ENCODE measurements at regions not wholly inside any gene's neighbourhood (a gene's known extent, or its start where the extent isn't known, plus 50 kb on each side); places are given as distances from the start of the nearest gene placed in this dataset.
"Not testable (repeated sequence)": the region's sequence is repeated elsewhere in the genome, so short reads cannot be mapped to it uniquely, and the experiment has no call there.

DNA sequence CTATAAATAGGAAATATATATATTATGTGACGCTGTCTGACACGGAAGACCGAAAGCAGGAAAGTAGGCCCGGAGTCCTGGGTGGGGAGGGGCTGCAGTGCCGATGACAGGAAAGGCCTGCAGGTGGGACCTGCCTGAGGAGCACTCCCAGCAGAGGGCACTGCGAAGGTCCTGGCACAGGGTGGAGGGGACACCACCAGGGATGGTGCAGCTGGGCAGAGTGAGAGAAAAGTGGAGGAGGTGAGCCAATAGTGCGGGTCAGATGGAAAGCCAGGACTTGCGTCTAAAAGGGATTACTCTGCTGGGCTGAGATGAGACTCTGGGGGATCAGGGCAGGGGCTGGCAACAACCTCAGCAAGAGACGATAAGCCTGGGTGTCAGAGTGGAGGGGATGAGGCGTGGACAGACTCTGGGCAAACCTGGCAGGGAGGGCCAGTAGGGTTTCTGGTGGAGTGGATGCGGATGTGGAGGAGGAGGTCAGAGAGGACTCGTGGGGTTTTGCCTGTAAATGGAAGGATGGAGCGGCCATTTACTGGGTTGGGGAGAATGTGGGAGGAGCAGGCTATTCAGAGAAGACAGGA lies 118.2 kb upstream of the ZNF746 start:
- H3K4me3 ChIP-seq (ENCODE audit: low read length) = no peak overlapping the region
- no peaks in the 10 kb centered on the region for H3K4me1 ChIP-seq (ENCODE audit: control insufficient read depth, insufficient read depth, low read length)
- no peaks in the 10 kb centered on the region for H3K27me3 ChIP-seq (ENCODE audit: control insufficient read depth, insufficient read depth, low read length)
- H3K9ac ChIP-seq (ENCODE audit: low read depth, low read length) = no peak overlapping the region
- H3K4me2 ChIP-seq (ENCODE audit: low read length) = no peak overlapping the region
- no peaks in the 10 kb centered on the region for H3K9me3 ChIP-seq (replicated peaks; ENCODE audit: low read length)
- H3K36me3 ChIP-seq (ENCODE audit: insufficient read depth, low read length) = peaks cover 85% of the 10 kb centered on the region

GRCh38 chr7:149610441-149611011 lies 112.9 kb upstream of the ZNF746 start:
- peaks cover 74% of the 10 kb centered on the region for H3K36me3 ChIP-seq (ENCODE audit: insufficient read depth, low read length)
- no peaks in the 10 kb centered on the region for H3K9me3 ChIP-seq (replicated peaks; ENCODE audit: low read length)
- no peak overlapping the region for H3K4me3 ChIP-seq (ENCODE audit: low read length)
- no peak overlapping the region for H3K4me2 ChIP-seq (ENCODE audit: low read length)
- H3K27me3 ChIP-seq (ENCODE audit: control insufficient read depth, insufficient read depth, low read length) = no peaks in the 10 kb centered on the region
- H3K9ac ChIP-seq (ENCODE audit: low read depth, low read length) = no peak overlapping the region
- H3K4me1 ChIP-seq (ENCODE audit: control insufficient read depth, insufficient read depth, low read length) = no peaks in the 10 kb centered on the region

GRCh38 chr7:149608168-149608567 lies 110.6 kb upstream of the ZNF746 start:
- Histone ChIP-seq H3K36me3 (ENCODE audit: insufficient read depth, low read length) (peaks cover 65% of the 10 kb centered on the region), H3K27me3 (ENCODE audit: control insufficient read depth, insufficient read depth, low read length) (no peaks in the 10 kb centered on the region), H3K4me1 (ENCODE audit: control insufficient read depth, insufficient read depth, low read length) (no peaks in the 10 kb centered on the region), H3K4me3 (ENCODE audit: low read length) (no peak overlapping the region), H3K9ac (ENCODE audit: low read depth, low read length) (no peak overlapping the region), H3K4me2 (ENCODE audit: low read length) (no peak overlapping the region), H3K9me3 (replicated peaks; ENCODE audit: low read length) (no peaks in the 10 kb centered on the region)

DNA sequence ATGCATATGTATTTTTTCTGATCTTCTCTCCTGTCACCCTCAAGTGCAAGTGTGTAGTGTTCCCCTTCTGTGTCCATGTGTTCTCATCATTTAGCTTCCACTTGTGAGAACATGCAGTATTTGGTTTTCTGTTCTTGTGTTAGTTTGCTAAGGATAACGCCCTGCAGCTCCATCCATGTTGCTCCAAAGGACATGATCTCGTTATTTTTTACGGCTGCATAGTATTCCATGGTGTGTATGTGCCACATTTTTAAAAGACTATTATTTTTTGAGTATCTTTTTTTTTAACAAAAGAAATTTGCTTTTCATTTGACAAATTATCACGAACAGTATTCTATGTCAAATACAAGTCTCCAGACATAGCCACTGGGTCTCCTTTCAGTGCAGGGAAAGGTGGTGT lies 110.1 kb upstream of the ZNF746 start:
- peaks cover 64% of the 10 kb centered on the region for H3K36me3 ChIP-seq (ENCODE audit: insufficient read depth, low read length)
- H3K4me1 ChIP-seq (ENCODE audit: control insufficient read depth, insufficient read depth, low read length) = no peaks in the 10 kb centered on the region
- H3K9ac ChIP-seq (ENCODE audit: low read depth, low read length) = no peak overlapping the region

DNA sequence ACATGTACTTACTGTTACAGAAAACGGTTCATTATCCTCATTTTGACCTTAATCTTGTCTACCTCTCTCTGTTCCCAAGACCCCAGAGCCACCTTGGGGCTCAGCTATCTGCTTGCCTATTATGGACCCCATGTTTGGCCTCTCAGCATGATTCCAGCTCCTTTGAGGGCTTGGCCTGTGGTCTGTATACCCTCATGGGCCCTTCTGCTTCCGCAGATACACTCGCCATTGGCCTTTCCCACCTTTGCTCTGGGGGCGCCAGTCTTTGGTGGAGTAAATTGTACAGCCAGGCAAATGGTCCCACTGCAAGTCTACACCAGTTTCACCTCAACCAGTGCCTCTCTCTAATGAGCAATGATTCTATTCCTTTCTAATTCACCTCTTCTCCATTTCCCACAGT lies 109.2 kb upstream of the ZNF746 start:
- H3K4me2 ChIP-seq (ENCODE audit: low read length) = no peak overlapping the region
- H3K4me3 ChIP-seq (ENCODE audit: low read length) = no peak overlapping the region
- no peak overlapping the region for H3K9ac ChIP-seq (ENCODE audit: low read depth, low read length)
- H3K4me1 ChIP-seq (ENCODE audit: control insufficient read depth, insufficient read depth, low read length) = no peaks in the 10 kb centered on the region
- H3K27me3 ChIP-seq (ENCODE audit: control insufficient read depth, insufficient read depth, low read length) = no peaks in the 10 kb centered on the region
- H3K9me3 ChIP-seq (replicated peaks; ENCODE audit: low read length) = no peaks in the 10 kb centered on the region
- H3K36me3 ChIP-seq (ENCODE audit: insufficient read depth, low read length) = peaks cover 60% of the 10 kb centered on the region

More for the DNA sequence above, 110.1 kb upstream of the ZNF746 start:
- no peak overlapping the region for H3K4me2 ChIP-seq (ENCODE audit: low read length)
- no peaks in the 10 kb centered on the region for H3K27me3 ChIP-seq (ENCODE audit: control insufficient read depth, insufficient read depth, low read length)
- H3K9me3 ChIP-seq (replicated peaks; ENCODE audit: low read length) = no peaks in the 10 kb centered on the region
- H3K4me3 ChIP-seq (ENCODE audit: low read length) = no peak overlapping the region

GRCh38 chr7:149605696-149606095 lies 108.1 kb upstream of the ZNF746 start:
- Histone ChIP-seq H3K4me1 (ENCODE audit: control insufficient read depth, insufficient read depth, low read length) (no peaks in the 10 kb centered on the region), H3K4me2 (ENCODE audit: low read length) (no peak overlapping the region), H3K27me3 (ENCODE audit: control insufficient read depth, insufficient read depth, low read length) (no peaks in the 10 kb centered on the region), H3K9ac (ENCODE audit: low read depth, low read length) (no peak overlapping the region), H3K9me3 (replicated peaks; ENCODE audit: low read length) (no peaks in the 10 kb centered on the region), H3K36me3 (ENCODE audit: insufficient read depth, low read length) (peaks cover 53% of the 10 kb centered on the region), H3K4me3 (ENCODE audit: low read length) (no peak overlapping the region)

DNA sequence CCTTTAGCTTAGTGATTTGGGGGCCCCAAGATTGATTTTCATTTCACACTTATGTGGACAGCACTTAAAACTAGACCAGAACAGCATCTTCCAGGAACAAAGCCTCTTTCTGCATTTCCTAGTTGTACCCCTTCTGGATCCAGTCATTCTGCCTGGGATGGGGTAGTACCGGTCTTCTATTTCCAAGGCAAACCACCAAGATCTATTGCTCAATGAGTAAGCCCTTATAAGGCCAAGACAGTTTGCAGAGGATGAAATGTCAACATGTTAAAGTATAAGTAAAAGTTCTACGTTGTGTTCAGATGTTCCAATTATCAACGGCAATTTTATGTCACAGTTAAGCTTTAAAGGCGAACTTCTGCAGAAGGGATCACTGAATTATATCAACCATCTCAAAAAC lies 106.9 kb upstream of the ZNF746 start:
- H3K36me3 ChIP-seq (ENCODE audit: insufficient read depth, low read length) = peaks cover 44% of the 10 kb centered on the region
- H3K27me3 ChIP-seq (ENCODE audit: control insufficient read depth, insufficient read depth, low read length) = no peaks in the 10 kb centered on the region
- no peak overlapping the region for H3K4me3 ChIP-seq (ENCODE audit: low read length)
- no peak overlapping the region for H3K9ac ChIP-seq (ENCODE audit: low read depth, low read length)
- no peaks in the 10 kb centered on the region for H3K4me1 ChIP-seq (ENCODE audit: control insufficient read depth, insufficient read depth, low read length)
- H3K9me3 ChIP-seq (replicated peaks; ENCODE audit: low read length) = no peaks in the 10 kb centered on the region
- H3K4me2 ChIP-seq (ENCODE audit: low read length) = no peak overlapping the region

DNA sequence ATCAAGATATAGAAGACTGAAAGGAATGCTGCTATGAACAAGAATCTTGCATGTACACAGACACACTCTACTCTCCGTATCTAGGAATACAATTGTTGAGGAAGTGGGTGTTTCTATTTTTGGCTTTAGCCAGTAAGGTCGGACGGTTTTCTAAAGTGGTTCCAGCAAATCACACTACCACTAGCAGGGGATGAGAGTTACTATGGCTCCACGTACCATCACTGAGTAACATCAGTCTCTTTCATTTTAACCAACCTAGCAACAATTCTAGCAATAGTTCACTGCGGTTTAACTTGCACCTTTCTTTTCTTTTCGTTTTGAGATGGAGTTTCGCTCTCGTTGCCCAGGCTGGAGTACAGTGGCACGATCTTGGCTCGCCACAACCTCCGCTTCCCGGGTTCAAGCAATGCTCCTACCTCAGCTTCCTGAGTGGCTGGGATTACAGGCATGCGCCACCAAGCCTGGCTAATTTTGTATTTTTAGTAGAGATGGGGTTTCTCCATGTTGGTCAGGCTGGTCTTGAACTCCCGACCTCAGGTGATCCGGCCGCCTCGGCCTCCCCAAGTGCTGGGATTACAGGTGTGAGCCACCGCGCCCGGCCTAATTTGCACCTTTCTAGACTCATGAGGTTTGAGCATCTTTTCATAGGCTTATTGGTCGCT lies 103.2 kb upstream of the ZNF746 start:
- H3K36me3 ChIP-seq (ENCODE audit: insufficient read depth, low read length) = peaks cover 35% of the 10 kb centered on the region
- H3K9me3 ChIP-seq (replicated peaks; ENCODE audit: low read length); H3K4me2 ChIP-seq (ENCODE audit: low read length); H3K4me3 ChIP-seq (ENCODE audit: low read length); H3K4me1 ChIP-seq (ENCODE audit: control insufficient read depth, insufficient read depth, low read length); H3K27me3 ChIP-seq (ENCODE audit: control insufficient read depth, insufficient read depth, low read length); H3K9ac ChIP-seq (ENCODE audit: low read depth, low read length): not testable (repeated sequence)

DNA sequence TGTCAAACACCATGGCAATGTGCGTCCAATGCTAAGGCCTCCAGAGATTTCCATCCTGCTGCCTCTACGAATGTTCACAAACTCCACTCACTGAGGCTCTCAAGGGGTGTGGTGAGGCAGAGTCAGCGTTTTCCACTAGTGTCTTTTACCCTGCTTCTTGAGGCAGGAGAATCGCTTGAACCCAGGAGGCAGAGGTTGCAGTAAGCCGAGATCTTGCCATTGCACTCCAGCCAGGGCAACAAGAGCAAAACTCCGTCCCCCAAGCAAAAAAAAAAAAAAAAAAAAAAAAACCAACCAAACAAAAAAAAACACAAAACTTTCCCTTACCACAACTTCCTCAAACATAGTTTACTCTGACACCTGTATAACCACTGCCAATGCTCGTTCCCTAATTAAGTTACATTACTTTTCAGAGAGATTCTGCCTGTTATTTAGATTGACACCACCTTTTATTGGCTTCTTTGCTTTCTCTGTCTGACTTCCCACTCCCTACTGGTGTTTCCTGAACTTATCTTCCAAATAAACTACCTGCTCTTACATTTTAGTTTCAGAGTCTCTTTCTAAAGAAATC lies 102.1 kb upstream of the ZNF746 start:
- no peak overlapping the region for H3K9ac ChIP-seq (ENCODE audit: low read depth, low read length)
- no peaks in the 10 kb centered on the region for H3K9me3 ChIP-seq (replicated peaks; ENCODE audit: low read length)
- H3K4me2 ChIP-seq (ENCODE audit: low read length) = no peak overlapping the region
- H3K4me3 ChIP-seq (ENCODE audit: low read length) = no peak overlapping the region
- H3K27me3 ChIP-seq (ENCODE audit: control insufficient read depth, insufficient read depth, low read length) = no peaks in the 10 kb centered on the region
- no peaks in the 10 kb centered on the region for H3K4me1 ChIP-seq (ENCODE audit: control insufficient read depth, insufficient read depth, low read length)
- H3K36me3 ChIP-seq (ENCODE audit: insufficient read depth, low read length) = peaks cover 35% of the 10 kb centered on the region

DNA sequence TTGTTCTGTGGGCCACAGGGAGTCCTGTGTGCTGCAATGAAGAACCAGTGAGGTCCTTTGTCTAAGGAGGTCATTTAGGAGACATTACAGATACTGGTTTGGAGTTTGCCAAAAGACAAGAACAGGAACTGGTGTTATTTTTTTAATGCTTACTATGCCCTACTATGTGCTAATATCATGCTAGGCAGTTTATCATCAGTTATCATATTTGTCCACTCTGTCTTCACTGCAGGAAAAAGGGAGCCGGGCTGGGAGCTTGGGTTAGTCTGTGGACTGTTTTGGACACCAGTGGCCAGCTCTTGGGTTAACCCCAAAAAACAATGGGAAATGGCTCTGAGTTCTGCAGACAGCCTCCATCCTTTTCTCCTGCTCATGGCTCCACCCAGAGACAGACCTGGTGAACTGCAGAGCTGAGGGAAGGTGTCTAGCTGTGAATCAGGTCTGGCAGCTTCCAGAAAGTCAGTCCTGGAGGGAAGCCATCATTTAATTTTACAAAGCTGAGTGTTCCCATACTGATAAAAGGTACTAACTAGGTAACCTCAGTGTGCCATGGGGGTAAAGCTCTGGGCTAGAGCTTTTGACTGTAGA lies 101.2 kb upstream of the ZNF746 start:
- H3K9ac ChIP-seq (ENCODE audit: low read depth, low read length) = no peak overlapping the region
- H3K36me3 ChIP-seq (ENCODE audit: insufficient read depth, low read length) = peaks cover 35% of the 10 kb centered on the region
- no peaks in the 10 kb centered on the region for H3K27me3 ChIP-seq (ENCODE audit: control insufficient read depth, insufficient read depth, low read length)
- no peak overlapping the region for H3K4me2 ChIP-seq (ENCODE audit: low read length)
- no peaks in the 10 kb centered on the region for H3K9me3 ChIP-seq (replicated peaks; ENCODE audit: low read length)
- no peaks in the 10 kb centered on the region for H3K4me1 ChIP-seq (ENCODE audit: control insufficient read depth, insufficient read depth, low read length)
- no peak overlapping the region for H3K4me3 ChIP-seq (ENCODE audit: low read length)

- H3K9ac ChIP-seq (ENCODE audit: low read depth, low read length); H3K27me3 ChIP-seq (ENCODE audit: control insufficient read depth, insufficient read depth, low read length); H3K4me1 ChIP-seq (ENCODE audit: control insufficient read depth, insufficient read depth, low read length); H3K4me2 ChIP-seq (ENCODE audit: low read length); H3K9me3 ChIP-seq (replicated peaks; ENCODE audit: low read length); H3K4me3 ChIP-seq (ENCODE audit: low read length): not testable (repeated sequence)
- peaks cover 28% of the 10 kb centered on the region for H3K36me3 ChIP-seq (ENCODE audit: insufficient read depth, low read length)
Measured at GRCh38 chr7:149597789-149598188, 100.2 kb upstream of the ZNF746 start.
